IPS-15b (cell line): ENCODE measurements at regions not wholly inside any gene's neighbourhood (a gene's known extent, or its start where the extent isn't known, plus 50 kb on each side); places are given as distances from the start of the nearest gene placed in this dataset.

Source experiments
- H3K27me3 ChIP-seq: one replicate; pipeline ENCODE4 v1.6.1; 2013; ENCODE audit warnings: low read length; ENCODE audit not compliant: control insufficient read depth, insufficient read depth
- H3K36me3 ChIP-seq: one replicate; pipeline ENCODE4 v1.6.1; 2013; ENCODE audit warnings: low read length; ENCODE audit not compliant: control insufficient read depth, insufficient read depth
- H3K4me1 ChIP-seq: one replicate; pipeline ENCODE4 v1.6.1; 2013; ENCODE audit warnings: mild to moderate bottlenecking, low read length; ENCODE audit not compliant: control insufficient read depth, insufficient read depth
- H3K4me3 ChIP-seq: one replicate; pipeline ENCODE4 v1.5.1; 2013; ENCODE audit warnings: low read depth, low read length
- H3K9ac ChIP-seq: one replicate; pipeline ENCODE4 v1.6.1; 2013; ENCODE audit warnings: low read depth, mild to moderate bottlenecking, low read length
- H3K9me3 ChIP-seq: one replicate; pipeline ENCODE4 v1.6.1; 2013; ENCODE audit warnings: mild to moderate bottlenecking, low read length; ENCODE audit not compliant: control insufficient read depth, insufficient read depth

DNA sequence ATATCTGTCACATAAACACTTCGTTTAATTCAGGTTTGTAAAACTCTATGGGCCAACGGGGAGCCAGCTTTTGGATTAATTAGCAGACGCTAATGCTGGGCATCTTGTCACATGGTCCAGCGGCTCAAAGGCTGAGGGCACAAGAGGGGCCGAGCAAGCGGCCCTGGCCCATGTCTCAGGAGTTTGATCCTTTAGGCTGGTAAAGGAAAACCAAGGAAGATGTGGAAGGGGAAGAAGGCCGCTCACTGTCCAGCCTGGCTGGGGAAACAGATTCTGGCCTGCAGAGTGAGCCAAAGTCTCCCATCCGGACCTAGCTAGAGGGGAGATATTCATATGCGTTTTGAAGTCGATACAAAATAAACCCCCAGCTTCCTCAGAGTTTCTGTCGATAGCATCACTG, 248.6 kb upstream of the SIX2 start:
- Histone ChIP-seq H3K9ac (no peak overlapping the region), H3K4me3 (no peak overlapping the region), H3K36me3 (no peaks in the 10 kb centered on the region), H3K4me1 (peaks cover 32% of the 10 kb centered on the region), H3K27me3 (no peaks in the 10 kb centered on the region), H3K9me3 (peaks cover 5% of the 10 kb centered on the region)

DNA sequence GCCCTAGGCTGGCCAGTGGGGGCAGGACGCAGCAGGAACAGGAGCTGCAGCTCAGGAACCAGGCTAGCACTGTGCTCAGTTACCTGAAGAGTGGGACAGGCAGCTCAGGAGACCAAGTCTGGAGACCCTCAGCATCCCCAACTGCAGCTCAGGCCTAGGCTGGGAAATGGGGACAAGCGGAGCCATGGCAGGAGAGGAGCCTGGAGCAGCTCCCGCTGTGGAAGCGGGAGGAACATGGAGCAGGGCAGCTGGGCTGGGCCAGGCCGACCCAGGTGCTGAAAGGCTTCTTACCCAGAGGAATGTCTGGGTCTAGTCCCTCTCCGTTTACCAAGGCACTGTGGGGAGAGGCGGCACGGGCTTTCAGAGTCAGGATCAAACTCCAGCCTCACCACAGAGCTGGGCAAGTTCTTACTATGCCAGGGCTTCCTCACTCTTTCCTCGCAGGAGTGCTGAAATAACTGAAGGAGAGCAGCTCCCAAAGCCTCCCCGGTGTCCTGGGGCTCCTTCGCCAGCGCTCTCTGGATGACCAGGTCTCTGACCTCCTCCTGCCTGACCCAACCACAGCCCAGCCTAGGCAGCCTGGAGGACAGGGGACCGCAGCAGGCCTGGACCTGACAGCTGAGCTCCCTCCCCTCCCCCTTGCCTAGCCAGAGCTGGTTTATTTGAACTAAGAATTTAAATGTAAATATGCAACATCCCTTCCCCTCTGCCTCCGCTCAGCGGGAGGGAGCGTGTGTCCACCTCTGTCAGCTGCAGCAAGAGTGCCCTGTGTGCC, 247.8 kb upstream of the SIX2 start:
- Histone ChIP-seq H3K4me3 (no peak overlapping the region), H3K9me3 (peaks cover 5% of the 10 kb centered on the region), H3K36me3 (no peaks in the 10 kb centered on the region), H3K27me3 (no peaks in the 10 kb centered on the region), H3K4me1 (peaks cover 32% of the 10 kb centered on the region), H3K9ac (no peak overlapping the region)

DNA sequence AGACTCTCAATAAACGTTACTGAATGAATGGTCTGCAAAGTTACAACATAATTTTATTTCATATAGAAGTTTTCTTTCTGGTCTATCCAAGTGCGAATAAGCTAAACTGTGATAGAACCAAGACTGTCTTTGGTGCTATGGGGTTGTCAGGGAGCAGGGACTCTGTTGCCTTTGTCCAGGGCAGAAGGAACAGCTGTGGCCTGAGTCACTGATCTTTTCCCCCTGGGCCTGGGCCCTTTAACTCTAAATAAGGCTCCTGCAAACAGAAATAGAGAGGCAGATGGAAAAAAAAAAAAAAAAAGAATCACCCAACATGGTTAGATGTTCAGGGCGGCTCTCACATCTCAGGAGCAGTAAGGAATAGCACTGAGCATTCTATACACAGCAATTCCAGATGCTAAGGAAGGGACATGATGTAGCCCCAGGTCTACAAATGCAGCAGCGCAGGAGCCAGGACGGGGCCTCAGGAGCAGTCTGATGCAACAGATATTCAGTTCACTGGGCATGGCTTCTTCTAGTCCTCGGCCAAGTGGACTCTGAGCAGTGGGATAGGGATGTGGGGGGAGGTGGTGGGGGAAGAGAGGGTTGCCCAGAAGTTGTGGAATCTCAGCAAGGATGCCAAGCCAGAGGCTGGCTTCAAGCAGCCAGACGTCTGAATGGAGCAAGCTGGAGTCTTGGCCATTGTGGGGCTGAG, 247.1 kb upstream of the SIX2 start:
- Histone ChIP-seq H3K9ac (no peak overlapping the region), H3K36me3 (no peaks in the 10 kb centered on the region), H3K4me3 (no peak overlapping the region), H3K4me1 (peaks cover 32% of the 10 kb centered on the region), H3K9me3 (peaks cover 3% of the 10 kb centered on the region), H3K27me3 (no peaks in the 10 kb centered on the region)

DNA sequence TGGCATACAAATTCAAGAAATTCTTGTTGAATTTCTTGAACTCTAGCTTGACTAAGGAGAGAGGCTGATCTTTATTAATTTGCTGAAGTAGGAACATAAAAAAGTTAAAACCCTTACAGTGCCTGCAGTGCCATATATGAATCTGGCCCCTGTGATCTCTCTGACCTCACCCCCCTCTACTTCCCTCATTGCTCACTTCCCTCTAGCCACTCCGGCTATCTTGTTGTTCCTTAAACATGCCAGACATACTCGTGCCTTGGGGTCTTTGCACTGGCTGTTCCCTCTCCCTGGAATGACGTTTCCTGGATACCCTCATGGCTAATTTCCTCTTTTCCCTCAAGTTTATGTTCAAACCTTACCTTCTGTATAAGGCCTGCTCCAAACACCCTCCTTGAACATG, 246.3 kb upstream of the SIX2 start:
- H3K9me3 ChIP-seq: no peaks in the 10 kb centered on the region
- peaks cover 32% of the 10 kb centered on the region for H3K4me1 ChIP-seq
- no peaks in the 10 kb centered on the region for H3K36me3 ChIP-seq
- H3K4me3 ChIP-seq: no peak overlapping the region
- H3K27me3 ChIP-seq: no peaks in the 10 kb centered on the region
- H3K9ac ChIP-seq: no peak overlapping the region

DNA sequence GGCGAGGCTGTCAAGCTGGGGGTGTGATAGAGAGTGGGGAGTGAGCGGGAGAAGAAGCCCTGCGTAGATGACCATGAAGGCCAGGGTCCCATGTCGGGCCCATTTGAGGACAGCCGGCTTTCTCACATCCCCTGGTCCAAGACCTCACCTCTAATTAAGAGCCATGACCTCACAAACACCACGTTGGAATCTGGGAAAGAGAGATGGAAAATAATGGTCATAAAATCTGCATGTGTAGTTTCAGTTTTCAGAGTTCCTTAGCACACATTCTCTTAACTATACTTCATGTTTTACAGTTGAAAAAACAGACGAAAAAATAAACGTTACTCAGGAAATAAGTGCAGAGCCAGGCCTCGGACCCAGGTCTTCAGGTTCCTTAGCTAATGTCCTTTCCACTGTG, 244.8 kb upstream of the SIX2 start:
- Histone ChIP-seq H3K4me3 (no peak overlapping the region), H3K36me3 (no peaks in the 10 kb centered on the region), H3K9me3 (no peaks in the 10 kb centered on the region), H3K9ac (no peak overlapping the region), H3K27me3 (no peaks in the 10 kb centered on the region), H3K4me1 (peaks cover 22% of the 10 kb centered on the region)

DNA sequence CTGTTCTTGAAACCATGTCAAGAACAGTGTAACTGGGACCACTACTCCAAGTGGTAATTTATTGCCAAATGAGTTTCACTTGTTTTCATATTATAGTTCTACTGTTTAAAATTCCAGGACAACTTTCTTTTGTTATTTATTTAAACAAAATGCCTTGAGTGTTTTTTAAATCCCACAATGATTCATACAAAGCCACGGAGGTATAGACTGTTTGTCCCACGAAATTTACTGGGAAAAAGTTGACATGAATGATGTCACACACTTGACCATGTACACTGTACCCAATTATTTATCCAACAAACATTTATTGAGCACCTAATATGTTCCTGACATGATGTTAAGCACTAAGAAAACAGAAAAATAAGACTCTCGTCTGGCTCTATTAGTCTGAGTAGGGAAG, 243.9 kb upstream of the SIX2 start:
- Histone ChIP-seq H3K4me1 (peaks cover 18% of the 10 kb centered on the region), H3K36me3 (no peaks in the 10 kb centered on the region), H3K4me3 (no peak overlapping the region), H3K9me3 (no peaks in the 10 kb centered on the region), H3K27me3 (no peaks in the 10 kb centered on the region), H3K9ac (no peak overlapping the region)

DNA sequence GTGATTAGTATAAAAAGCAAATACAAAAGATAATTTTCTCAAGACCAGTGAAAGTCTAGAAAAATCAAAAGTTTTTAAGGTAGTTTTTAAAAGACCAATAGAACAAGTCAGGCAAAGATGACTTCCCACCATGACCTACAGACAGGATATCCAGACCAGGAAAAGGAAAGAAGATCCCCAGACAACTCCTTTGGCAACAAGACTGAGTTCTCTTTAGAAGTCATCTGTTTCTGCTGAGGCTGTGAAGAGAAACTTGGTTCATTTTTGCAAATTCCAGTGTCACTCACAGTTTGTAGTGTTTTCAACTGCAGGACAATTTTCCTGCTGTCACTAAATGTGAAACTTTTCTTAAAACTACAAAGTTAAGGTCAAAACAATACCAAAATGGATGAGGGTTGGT, 240.9 kb upstream of the SIX2 start:
- no peaks in the 10 kb centered on the region for H3K36me3 ChIP-seq
- H3K4me3 ChIP-seq: no peak overlapping the region
- no peaks in the 10 kb centered on the region for H3K9me3 ChIP-seq
- no peaks in the 10 kb centered on the region for H3K4me1 ChIP-seq
- H3K27me3 ChIP-seq: no peaks in the 10 kb centered on the region
- no peak overlapping the region for H3K9ac ChIP-seq

DNA sequence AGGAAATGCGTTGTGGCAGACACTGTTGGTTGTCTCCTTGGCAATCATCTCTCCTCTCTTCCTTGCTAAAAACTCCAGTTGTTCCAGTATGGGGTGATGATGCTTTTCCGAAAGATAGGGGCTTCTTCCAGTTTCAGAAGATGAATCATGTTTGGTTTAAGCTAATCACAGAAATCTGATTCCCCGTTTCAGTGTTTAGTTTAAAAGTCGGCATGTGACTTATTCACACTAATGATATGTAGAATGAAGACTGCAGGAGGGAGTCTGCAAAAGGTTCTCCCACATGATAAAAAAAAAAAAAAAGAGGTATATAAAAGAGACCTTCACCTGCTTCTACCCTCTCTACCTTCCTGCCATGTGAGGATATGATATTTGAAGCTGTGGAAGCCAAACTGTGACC, 239.0 kb upstream of the SIX2 start:
- Histone ChIP-seq H3K27me3 (no peaks in the 10 kb centered on the region), H3K4me3 (no peak overlapping the region), H3K9me3 (no peaks in the 10 kb centered on the region), H3K36me3 (no peaks in the 10 kb centered on the region), H3K4me1 (no peaks in the 10 kb centered on the region), H3K9ac (no peak overlapping the region)

DNA sequence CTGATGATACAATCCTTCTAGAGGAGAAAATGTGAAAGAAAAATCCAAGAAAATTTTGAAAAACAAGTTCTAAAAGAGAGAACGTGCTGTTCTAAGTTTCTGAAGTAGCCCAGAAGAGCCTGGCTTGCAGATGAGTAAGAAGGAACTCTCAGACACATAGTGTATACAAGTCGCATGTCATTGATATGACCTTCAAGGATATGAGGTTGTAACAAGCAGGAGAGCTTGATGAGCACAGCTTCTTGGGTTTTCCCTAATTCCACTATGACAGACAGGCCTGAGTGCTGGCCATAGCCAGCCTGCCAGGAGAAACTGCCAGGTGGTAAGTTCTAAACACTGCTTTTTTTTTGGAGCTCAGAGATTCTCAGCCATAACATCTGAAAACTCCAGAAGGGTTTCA, 235.7 kb upstream of the SIX2 start:
- no peaks in the 10 kb centered on the region for H3K9me3 ChIP-seq
- H3K36me3 ChIP-seq: no peaks in the 10 kb centered on the region
- H3K27me3 ChIP-seq: no peaks in the 10 kb centered on the region
- H3K4me3 ChIP-seq: no peak overlapping the region
- no peak overlapping the region for H3K9ac ChIP-seq
- H3K4me1 ChIP-seq: no peaks in the 10 kb centered on the region

DNA sequence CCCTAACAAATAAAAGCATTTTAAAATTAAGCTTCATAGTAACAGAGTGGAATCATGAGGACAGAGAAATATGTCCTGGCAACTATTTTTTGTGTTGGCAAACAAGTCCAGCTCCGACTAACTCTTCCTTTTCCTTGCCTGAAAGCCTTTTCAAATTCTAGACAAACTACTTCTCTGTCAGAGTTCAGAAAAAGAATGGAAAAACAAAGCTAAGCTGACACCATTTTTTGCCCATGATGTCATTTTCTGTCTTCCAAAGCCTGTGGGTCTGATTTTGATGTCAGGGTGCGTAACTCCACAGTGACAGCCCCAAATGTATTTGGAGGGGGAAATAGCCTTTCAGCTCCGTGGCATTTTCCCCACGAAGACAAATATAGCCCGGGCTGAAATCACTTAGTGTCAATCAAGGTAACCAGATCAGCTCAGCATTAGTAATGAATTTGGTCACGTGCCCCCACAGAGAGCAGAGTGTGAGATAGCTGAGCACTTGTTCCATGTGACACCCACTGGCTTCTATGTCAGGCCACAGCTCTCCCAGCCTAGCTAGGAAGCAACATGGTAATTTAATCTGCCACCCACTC, 233.0 kb upstream of the SIX2 start:
- H3K36me3 ChIP-seq: no peaks in the 10 kb centered on the region

DNA sequence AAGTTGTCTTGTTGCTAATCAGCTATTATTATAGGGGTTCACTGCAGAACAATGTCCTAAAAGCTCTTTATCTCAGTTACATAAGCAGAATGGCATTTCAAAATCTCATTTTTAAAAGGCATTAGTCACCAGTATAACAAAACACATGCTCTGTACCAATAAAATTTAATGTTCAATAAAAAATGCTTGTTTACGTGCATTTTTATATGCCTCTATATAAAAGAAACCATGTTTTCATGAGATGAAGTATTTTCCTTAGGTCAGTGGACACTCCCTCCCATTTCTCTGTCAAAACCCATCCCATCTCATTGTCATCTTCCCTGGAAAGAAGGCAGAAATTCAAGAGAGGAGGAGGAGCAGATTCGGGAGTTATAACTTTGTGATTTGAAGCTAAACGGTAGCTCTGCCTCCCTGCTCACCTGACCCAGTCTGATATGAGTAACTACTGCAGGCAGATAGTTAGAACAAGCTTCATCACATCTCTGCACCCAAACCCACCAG, 231.9 kb upstream of the SIX2 start:
- Histone ChIP-seq H3K4me3 (no peak overlapping the region), H3K4me1 (no peaks in the 10 kb centered on the region), H3K9me3 (no peaks in the 10 kb centered on the region), H3K36me3 (no peaks in the 10 kb centered on the region), H3K9ac (no peak overlapping the region), H3K27me3 (no peaks in the 10 kb centered on the region)

More for the DNA sequence above, 233.0 kb upstream of the SIX2 start:
- Histone ChIP-seq H3K27me3 (no peaks in the 10 kb centered on the region), H3K9ac (no peak overlapping the region), H3K9me3 (no peaks in the 10 kb centered on the region), H3K4me3 (no peak overlapping the region), H3K4me1 (no peaks in the 10 kb centered on the region)
